T-cell (primary cell): ENCODE measurements at regions not wholly inside any gene's neighbourhood (a gene's known extent, or its start where the extent isn't known, plus 50 kb on each side); places are given as distances from the start of the nearest gene placed in this dataset.
"Not testable (repeated sequence)": the region's sequence is repeated elsewhere in the genome, so short reads cannot be mapped to it uniquely, and the experiment has no call there.

Source experiments
- ATAC-seq, 4 experiments: fragments of 200-7000 bp in 3 of 4; fragments of 150-1000 bp in 1 of 4; cut with Tn5 transposase; replicated peaks in 1 of 4; 1 replicate in 3 of 4; 2 replicates in 1 of 4; pipeline ENCODE4 v1.10.0; 2021; ENCODE audit warnings: moderate library complexity in 3 of 4, mild to moderate bottlenecking in 2 of 4, moderate number of reproducible peaks in 1 of 4
- CTCF ChIA-PET, 2 donors: fragments of 300-600 bp; sonication (Branson Sonifier 250); formaldehyde crosslinking; loops; one replicate each; lab custom pipeline; 2022; ENCODE audit warnings: antibody characterized with exemption in 2 of 2; lab: Charles Lee
- POLR2A ChIA-PET, 2 donors: fragments of 300-600 bp; sonication (Branson Sonifier 250); formaldehyde crosslinking; loops; one replicate each; lab custom pipeline; 2022; ENCODE audit warnings: antibody characterized with exemption in 2 of 2; lab: Charles Lee
- DNase-seq, 35 experiments: peaks; one replicate each; pipeline versions ENCODE4 v3.0.0 to v3.0.0-alpha.2; 2013 to 2023
- H3K27ac ChIP-seq: one replicate; pipeline ENCODE4 v1.5.1; 2013; ENCODE audit warnings: low read length
- H3K27me3 ChIP-seq, 2 experiments: replicated peaks in 1 of 2; 1 replicate in 1 of 2; 2 replicates in 1 of 2; pipeline versions ENCODE4 v1.6.1 to v1.7.0; 2013; ENCODE audit warnings: low read length in 1 of 2, mixed read lengths in 1 of 2; ENCODE audit not compliant: control insufficient read depth in 2 of 2, insufficient read depth in 2 of 2; ENCODE audit errors: extremely low read depth in 1 of 2
- H3K36me3 ChIP-seq, 2 donors: 1 replicate in 1 of 2; 2 replicates in 1 of 2; pipeline versions ENCODE4 v1.6.1 to v1.7.0; 2013; ENCODE audit warnings: low read length in 1 of 2; ENCODE audit not compliant: control insufficient read depth in 2 of 2, insufficient read depth in 1 of 2; ENCODE audit errors: extremely low read depth in 1 of 2
- H3K4me1 ChIP-seq, 2 experiments: 1 replicate in 1 of 2; 2 replicates in 1 of 2; pipeline versions ENCODE4 v1.6.1 to v1.7.0; 2013; ENCODE audit warnings: low read length in 2 of 2, mixed read lengths in 1 of 2; ENCODE audit not compliant: insufficient read depth in 2 of 2, control insufficient read depth in 1 of 2; ENCODE audit errors: extremely low read depth in 1 of 2
- H3K4me3 ChIP-seq, 2 donors: 1 replicate in 1 of 2; 2 replicates in 1 of 2; pipeline versions ENCODE4 v1.5.1 to v1.7.0; 2013; ENCODE audit warnings: mild to moderate bottlenecking in 2 of 2, low read length in 1 of 2, moderate library complexity in 1 of 2; ENCODE audit not compliant: control insufficient read depth in 1 of 2; ENCODE audit errors: extremely low read depth in 1 of 2
- H3K9me3 ChIP-seq: 2 replicates; pipeline ENCODE4 v1.7.0; 2013
- H3K27ac Mint-ChIP-seq, 2 donors: one replicate each; pipeline ENCODE4 v1.8.0; 2020 to 2021; ENCODE audit warnings: mild to moderate bottlenecking in 2 of 2, mixed read lengths in 2 of 2
- H3K27me3 Mint-ChIP-seq, 2 donors: one replicate each; pipeline ENCODE4 v1.8.0; 2021 to 2022; ENCODE audit warnings: mixed read lengths in 2 of 2
- H3K36me3 Mint-ChIP-seq: one replicate; pipeline ENCODE4 v1.8.0; 2021; ENCODE audit warnings: mixed read lengths
- H3K4me1 Mint-ChIP-seq, 3 donors: one replicate each; pipeline ENCODE4 v1.8.0; 2020 to 2022; ENCODE audit warnings: mixed read lengths in 3 of 3, mild to moderate bottlenecking in 1 of 3
- H3K4me3 Mint-ChIP-seq, 3 donors: one replicate each; pipeline ENCODE4 v1.8.0; 2020 to 2022; ENCODE audit warnings: mild to moderate bottlenecking in 3 of 3, mixed read lengths in 3 of 3, moderate library complexity in 3 of 3
- H3K9me3 Mint-ChIP-seq, 3 donors: one replicate each; pipeline ENCODE4 v1.8.0; 2020 to 2022; ENCODE audit warnings: mixed read lengths in 3 of 3
- WGBS: methylation state at CpG from one replicate; pipeline ENCODE4 v1.1.5; 2013; ENCODE audit warnings: missing lambda C conversion rate; ENCODE audit not compliant: insufficient coverage; 5-methylcytosine and 5-hydroxymethylcytosine counted together

DNA sequence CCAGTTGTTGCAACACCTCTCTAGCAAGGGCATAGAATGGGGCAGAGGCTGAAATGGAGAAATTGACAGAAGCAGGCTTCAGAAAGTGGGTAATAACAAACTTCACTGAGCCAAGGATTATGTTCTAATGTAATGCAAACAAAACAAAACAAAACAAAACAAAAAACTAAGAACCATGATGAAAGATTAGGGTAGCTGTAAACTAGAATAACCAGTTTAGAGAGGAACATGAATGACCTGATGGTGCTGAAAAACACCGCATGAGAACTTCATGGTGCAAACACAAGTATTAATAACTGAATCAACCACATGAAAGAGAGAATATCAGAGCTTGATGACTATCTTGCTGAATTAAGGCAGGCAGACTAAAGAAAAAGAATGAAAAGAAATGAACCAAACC lies 1707.7 kb downstream of the BRINP3 start:
- no peak overlapping the region for H3K4me3 Mint-ChIP-seq
- POLR2A ChIA-PET = no interaction called here
- no peaks in the 10 kb centered on the region for H3K9me3 ChIP-seq
- no peak overlapping the region for H3K27ac ChIP-seq
- H3K36me3 ChIP-seq = no peaks in the 10 kb centered on the region
- H3K4me1 Mint-ChIP-seq = no peaks in the 10 kb centered on the region
- ATAC-seq = no peak
- no peaks in the 10 kb centered on the region for H3K4me1 ChIP-seq
- CTCF ChIA-PET = no interaction called here
- DNase-seq = no peak
- peaks cover 22 to 27% (median 25%) of the 10 kb centered on the region in 3 donors for H3K9me3 Mint-ChIP-seq
- no peaks in the 10 kb centered on the region for H3K36me3 Mint-ChIP-seq
- H3K4me3 ChIP-seq = no peak overlapping the region
- no peak overlapping the region for H3K27ac Mint-ChIP-seq
- WGBS = 80% methylated on average over 1 of the region's 1 CpG
- H3K27me3 ChIP-seq = no peaks in the 10 kb centered on the region
- H3K27me3 Mint-ChIP-seq = no peaks in the 10 kb centered on the region

DNA sequence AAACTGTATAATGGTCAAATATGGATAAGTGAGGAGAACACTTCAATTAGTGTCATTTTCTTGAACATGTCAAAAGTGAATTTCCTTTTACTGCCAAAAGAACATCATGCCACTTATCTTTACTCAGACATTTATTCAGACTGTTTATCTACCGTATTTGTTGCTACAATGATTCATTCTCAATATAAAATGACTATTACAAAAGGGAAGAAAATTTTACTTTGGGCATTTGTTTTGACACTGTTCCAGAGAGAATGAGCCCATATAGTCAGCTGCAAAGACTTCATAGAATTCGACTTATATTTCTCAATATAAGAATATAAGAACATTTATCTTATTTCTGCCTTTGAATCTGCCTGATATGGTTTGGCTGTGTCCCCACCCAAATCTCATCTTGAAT lies 1699.1 kb downstream of the BRINP3 start:
- ChIA-PET POLR2A (no interaction called here), CTCF (no interaction called here)
- no peaks in the 10 kb centered on the region for H3K9me3 ChIP-seq
- Mint-ChIP-seq H3K27me3 (no peaks in the 10 kb centered on the region), H3K4me3 (no peak overlapping the region), H3K27ac (no peak overlapping the region), H3K4me1 (no peaks in the 10 kb centered on the region), H3K36me3 (no peaks in the 10 kb centered on the region), H3K9me3 (peaks cover 6 to 20% (median 16%) of the 10 kb centered on the region in 3 donors)
- ATAC-seq (no peak), DNase-seq (no peak)
- no peak overlapping the region for H3K4me3 ChIP-seq
- H3K27me3 ChIP-seq = no peaks in the 10 kb centered on the region
- H3K4me1 ChIP-seq = no peaks in the 10 kb centered on the region
- H3K36me3 ChIP-seq = no peaks in the 10 kb centered on the region
- WGBS = no CpG with 5 or more reads among the region's 2 CpGs
- no peak overlapping the region for H3K27ac ChIP-seq

DNA sequence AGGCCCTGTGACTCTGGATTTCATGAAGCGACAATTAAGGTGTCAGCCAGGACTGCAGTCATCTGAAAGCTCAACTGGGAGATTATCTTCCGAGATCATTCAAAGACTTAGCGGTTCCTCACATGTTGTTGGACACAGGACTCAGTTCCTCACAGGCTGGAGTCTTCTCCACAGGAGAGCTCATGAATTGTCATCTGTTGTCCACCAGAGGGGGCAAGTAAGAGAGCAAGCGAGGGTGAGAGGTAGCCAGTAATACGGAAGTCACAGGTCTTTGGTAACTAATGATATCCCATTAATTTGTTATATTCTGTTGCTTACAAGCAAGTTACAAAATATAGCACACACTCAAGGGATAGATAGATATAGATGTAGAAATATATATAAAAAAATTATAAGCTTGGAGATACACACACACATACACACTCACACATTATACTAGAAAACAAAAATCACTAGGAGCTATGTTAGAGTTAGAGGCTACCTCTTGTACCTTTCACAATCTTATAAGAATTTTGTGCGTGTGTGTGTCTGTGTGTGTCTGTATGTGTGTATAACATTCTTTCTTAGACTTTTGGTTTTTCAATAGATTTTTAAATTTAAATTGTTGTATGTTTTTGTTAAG lies 1695.3 kb downstream of the BRINP3 start:
- WGBS = 82% methylated on average over 3 of the region's 6 CpGs
- H3K36me3 Mint-ChIP-seq = no peaks in the 10 kb centered on the region
- H3K27me3 Mint-ChIP-seq = no peaks in the 10 kb centered on the region
- Histone ChIP-seq H3K27me3 (no peaks in the 10 kb centered on the region), H3K27ac (no peak overlapping the region), H3K4me1 (no peaks in the 10 kb centered on the region), H3K9me3 (no peaks in the 10 kb centered on the region), H3K4me3 (no peak overlapping the region), H3K36me3 (no peaks in the 10 kb centered on the region)
- H3K27ac Mint-ChIP-seq = no peak overlapping the region
- peaks cover 3 to 6% (median 4%) of the 10 kb centered on the region in 3 donors for H3K9me3 Mint-ChIP-seq
- ChIA-PET POLR2A (no interaction called here), CTCF (no interaction called here)
- H3K4me1 Mint-ChIP-seq = no peaks in the 10 kb centered on the region
- DNase-seq (no peak), ATAC-seq (no peak)
- H3K4me3 Mint-ChIP-seq = no peak overlapping the region

DNA sequence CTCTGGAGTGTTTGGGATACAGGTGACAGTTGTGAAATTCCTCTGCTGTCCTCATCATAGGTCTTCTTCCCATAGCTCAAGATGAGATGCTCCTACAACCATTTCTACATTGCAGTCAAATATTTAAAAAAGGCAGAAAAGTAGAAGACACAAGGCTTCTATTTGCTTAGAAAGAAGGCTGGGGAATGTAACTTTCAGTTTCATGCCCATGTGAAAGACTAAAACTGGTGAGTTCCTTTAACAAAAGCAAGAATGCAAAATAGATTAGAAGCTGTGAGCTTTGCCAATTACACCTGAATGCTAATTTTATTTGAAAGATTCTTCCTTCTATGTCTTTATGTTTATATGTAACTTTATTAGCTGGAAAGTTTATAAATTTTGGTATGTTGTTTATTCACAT lies 1682.7 kb downstream of the BRINP3 start:
- no peak for DNase-seq
- Mint-ChIP-seq H3K27ac (no peak overlapping the region), H3K9me3 (peaks cover 9 to 17% (median 17%) of the 10 kb centered on the region in 3 donors), H3K36me3 (no peaks in the 10 kb centered on the region), H3K4me1 (no peaks in the 10 kb centered on the region), H3K4me3 (no peak overlapping the region), H3K27me3 (no peaks in the 10 kb centered on the region)
- Histone ChIP-seq H3K36me3 (no peaks in the 10 kb centered on the region), H3K27me3 (no peaks in the 10 kb centered on the region), H3K27ac (no peak overlapping the region), H3K4me1 (no peaks in the 10 kb centered on the region), H3K9me3 (no peaks in the 10 kb centered on the region), H3K4me3 (no peak overlapping the region)
- ChIA-PET CTCF (no interaction called here), POLR2A (no interaction called here)
- no peak for ATAC-seq

DNA sequence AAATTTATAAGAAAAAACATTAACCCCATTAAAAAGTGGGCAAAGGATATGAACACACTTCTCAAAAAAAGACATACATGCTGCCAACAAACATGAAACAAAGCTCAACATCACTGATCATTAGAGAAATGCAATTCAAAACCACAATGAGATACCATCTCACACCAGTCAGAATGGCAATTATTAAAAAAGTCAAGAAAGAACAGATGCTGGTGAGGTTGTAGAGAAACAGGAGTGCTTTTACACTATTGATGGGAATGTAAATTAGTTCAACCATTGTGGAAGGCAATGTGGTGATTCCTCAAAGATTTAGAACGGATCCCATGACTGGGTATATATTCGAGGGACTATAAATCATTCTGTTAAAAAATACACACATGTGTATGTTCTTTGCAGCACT lies 1665.5 kb downstream of the BRINP3 start:
- no CpG with 5 or more reads among the region's 2 CpGs for WGBS
- not testable (repeated sequence) for H3K27ac Mint-ChIP-seq

DNA sequence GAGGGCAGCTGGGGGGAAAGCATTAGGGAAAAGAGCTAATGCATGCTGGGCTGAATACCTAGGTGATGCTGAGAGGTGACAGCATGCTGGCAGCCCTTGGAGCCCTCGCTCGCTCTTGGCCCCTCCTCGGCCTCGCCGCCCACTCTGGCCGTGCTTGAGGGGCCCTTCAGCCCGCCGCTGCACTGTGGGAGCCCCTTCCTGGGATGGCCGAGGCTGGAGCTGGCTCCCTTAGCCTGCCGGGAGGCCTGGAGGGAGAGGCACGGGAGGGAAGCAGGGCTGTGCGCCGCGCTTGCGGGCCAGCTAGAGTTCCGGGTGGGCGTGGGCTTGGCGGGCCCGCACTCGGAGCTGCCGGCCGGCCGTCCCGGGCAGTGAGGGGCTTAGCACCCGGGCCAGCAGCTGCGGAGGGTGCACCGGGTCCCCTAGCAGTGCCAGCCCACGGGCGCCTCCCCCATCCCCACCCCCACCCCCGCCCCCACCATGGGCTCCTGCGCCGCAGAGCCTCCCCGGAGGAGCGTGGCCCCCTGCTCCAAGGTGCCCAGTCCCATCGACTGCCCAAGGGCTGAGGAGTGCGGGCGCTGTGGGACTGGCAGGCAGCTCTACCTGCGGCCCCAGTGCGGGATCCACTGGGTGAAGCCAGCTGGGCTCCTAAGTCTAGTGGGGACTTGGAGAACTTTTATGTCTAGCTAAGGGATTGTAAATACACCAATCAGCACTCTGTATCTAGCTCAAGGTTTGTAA lies 1664.7 kb downstream of the BRINP3 start:
- peaks cover 10 to 34% (median 13%) of the 10 kb centered on the region in 3 donors for H3K9me3 Mint-ChIP-seq
- DNase-seq, H3K4me1 Mint-ChIP-seq, H3K4me1 ChIP-seq, H3K27ac Mint-ChIP-seq, H3K36me3 ChIP-seq, H3K27me3 Mint-ChIP-seq, H3K27ac ChIP-seq, ATAC-seq, H3K36me3 Mint-ChIP-seq, H3K4me3 Mint-ChIP-seq, H3K4me3 ChIP-seq, POLR2A ChIA-PET, H3K9me3 ChIP-seq, H3K27me3 ChIP-seq: not testable (repeated sequence)
- 88% methylated on average over 13 of the region's 39 CpGs for WGBS
- CTCF ChIA-PET = interaction anchor here in 1 of 2 donors (0.6 kb wide), 1 partner anchor 11 kb away, joined by 6 read pairs; no protein-coding TSS in a partner anchor

More for the DNA sequence above, 1665.5 kb downstream of the BRINP3 start:
- H3K4me3 Mint-ChIP-seq, H3K27me3 ChIP-seq, H3K4me1 ChIP-seq, H3K4me3 ChIP-seq, H3K27me3 Mint-ChIP-seq, ATAC-seq, H3K36me3 ChIP-seq, POLR2A ChIA-PET, H3K27ac ChIP-seq, H3K9me3 ChIP-seq, DNase-seq, H3K36me3 Mint-ChIP-seq, CTCF ChIA-PET, H3K4me1 Mint-ChIP-seq: not testable (repeated sequence)
- peaks cover 13 to 35% (median 14%) of the 10 kb centered on the region in 3 donors for H3K9me3 Mint-ChIP-seq
